GM23338 (cell line): ENCODE measurements at regions not wholly inside any gene's neighbourhood (a gene's known extent, or its start where the extent isn't known, plus 50 kb on each side); places are given as distances from the start of the nearest gene placed in this dataset.

Experiments
- ATAC-seq: fragments of 200-7000 bp; cut with Tn5 transposase; 3 replicates; pipeline ENCODE4 v1.9.1; 2020
- DNase-seq: peaks from one replicate; pipeline ENCODE4 v3.0.0-alpha.2; 2015; ENCODE audit warnings: low spot score
- H2AFZ ChIP-seq: fragments of 200-600 bp; sonication (generic); 2 replicates; pipeline ENCODE4 v1.8.0; 2016; ENCODE audit warnings: antibody characterized with exemption, mild to moderate bottlenecking, moderate library complexity
- H3F3A ChIP-seq: fragments of 200-600 bp; sonication (generic); replicated peaks from 2 replicates; pipeline ENCODE4 v1.8.0; 2017; ENCODE audit warnings: antibody characterized with exemption, mixed run types, low read depth
- H3K27ac ChIP-seq: fragments of 200-600 bp; sonication (generic); 2 replicates; pipeline ENCODE4 v1.6.1; 2016; ENCODE audit warnings: low read depth
- H3K27me3 ChIP-seq: fragments of 200-600 bp; sonication (generic); 2 replicates; pipeline ENCODE4 v1.8.0; 2016; ENCODE audit warnings: mild to moderate bottlenecking, mixed run types, moderate library complexity; ENCODE audit not compliant: insufficient read depth
- H3K36me3 ChIP-seq: fragments of 200-600 bp; sonication (generic); 2 replicates; pipeline ENCODE4 v1.8.0; 2016; ENCODE audit warnings: mild to moderate bottlenecking; ENCODE audit not compliant: insufficient read depth
- H3K4me1 ChIP-seq: fragments of 200-600 bp; sonication (generic); 2 replicates; pipeline ENCODE4 v1.8.0; 2016; ENCODE audit warnings: mild to moderate bottlenecking, moderate library complexity; ENCODE audit not compliant: insufficient read depth
- H3K4me2 ChIP-seq: fragments of 200-600 bp; sonication (generic); 2 replicates; pipeline ENCODE4 v1.7.1; 2017; ENCODE audit warnings: mixed run types
- H3K4me3 ChIP-seq: fragments of 200-600 bp; sonication (generic); 2 replicates; pipeline ENCODE4 v1.6.1; 2016; ENCODE audit warnings: mixed run types
- H3K79me2 ChIP-seq: fragments of 200-600 bp; sonication (generic); replicated peaks from 2 replicates; pipeline ENCODE4 v1.8.0; 2017; ENCODE audit warnings: mild to moderate bottlenecking; ENCODE audit not compliant: insufficient read depth
- H3K9me2 ChIP-seq: fragments of 200-600 bp; sonication (generic); 2 replicates; pipeline ENCODE4 v1.8.0; 2017; ENCODE audit not compliant: insufficient read depth
- H4K20me1 ChIP-seq: fragments of 200-600 bp; sonication (generic); replicated peaks from 2 replicates; pipeline ENCODE4 v1.8.0; 2017; ENCODE audit warnings: mild to moderate bottlenecking; ENCODE audit not compliant: insufficient read depth
- H3K27ac Mint-ChIP-seq: 2 replicates; pipeline ENCODE4 v1.8.0; 2020; ENCODE audit warnings: inconsistent platforms, mild to moderate bottlenecking, moderate library complexity, mixed read lengths
- H3K27me3 Mint-ChIP-seq: 3 replicates; pipeline ENCODE4 v1.8.0; 2022; ENCODE audit warnings: low read depth, mild to moderate bottlenecking, moderate library complexity, mixed read lengths, inconsistent platforms; ENCODE audit not compliant: insufficient read depth, poor library complexity
- H3K36me3 Mint-ChIP-seq: 3 replicates; pipeline ENCODE4 v1.8.0; 2021; ENCODE audit warnings: low read depth, mild to moderate bottlenecking, inconsistent platforms, moderate library complexity, mixed read lengths
- H3K4me1 Mint-ChIP-seq: 3 replicates; pipeline ENCODE4 v1.8.0; 2020; ENCODE audit warnings: mild to moderate bottlenecking, inconsistent platforms, mixed read lengths
- H3K4me3 Mint-ChIP-seq: 3 replicates; pipeline ENCODE4 v1.8.0; 2021; ENCODE audit warnings: moderate library complexity, mild to moderate bottlenecking, inconsistent platforms, mixed read lengths
- H3K9me3 Mint-ChIP-seq: 3 replicates; pipeline ENCODE4 v1.8.0; 2020; ENCODE audit warnings: moderate library complexity, mild to moderate bottlenecking, inconsistent platforms, mixed read lengths
- CREB1 ChIP-seq: fragments of 250-450 bp; sonication (Bioruptor Pico); IDR thresholded peaks from 2 replicates; pipeline ENCODE4 v1.5.0; 2020; ENCODE audit warnings: low read depth, mild to moderate bottlenecking, moderate library complexity
- CTCF ChIP-seq, 2 experiments: fragments of 200-600 bp in 1 of 2; sonication (generic) in 1 of 2; conservative IDR thresholded peaks; 2 replicates each; pipeline versions ENCODE4 v1.5.1 to v1.6.1; 2016 to 2017; ENCODE audit warnings: antibody characterized with exemption in 2 of 2, low read depth in 2 of 2, mild to moderate bottlenecking in 2 of 2, moderate library complexity in 1 of 2
- ETS1 ChIP-seq: IDR thresholded peaks from 2 replicates; pipeline ENCODE4 v1.6.1; 2016; ENCODE audit warnings: antibody characterized with exemption
- EZH2 ChIP-seq: fragments of 200-600 bp; sonication (generic); IDR thresholded peaks from one replicate; pipeline ENCODE4 v1.8.0; 2017; ENCODE audit warnings: antibody characterized with exemption, mild to moderate bottlenecking, low read depth; ENCODE audit not compliant: unreplicated experiment
- JUNB ChIP-seq: IDR thresholded peaks from one replicate; pipeline ENCODE4 v1.6.1; 2016; ENCODE audit warnings: antibody characterized with exemption; ENCODE audit not compliant: unreplicated experiment
- POLR2AphosphoS5 ChIP-seq: IDR thresholded peaks from 2 replicates; pipeline ENCODE4 v1.6.1; 2016; ENCODE audit warnings: antibody characterized with exemption, low read depth
- REST ChIP-seq: IDR thresholded peaks from one replicate; pipeline ENCODE4 v1.6.1; 2018; ENCODE audit warnings: antibody characterized with exemption; ENCODE audit not compliant: unreplicated experiment
- STAT1 ChIP-seq: IDR thresholded peaks from one replicate; pipeline ENCODE4 v1.6.1; 2016; ENCODE audit warnings: antibody characterized with exemption; ENCODE audit not compliant: unreplicated experiment
- ZNF114 ChIP-seq: fragments of 250-450 bp; sonication (Bioruptor Pico); IDR thresholded peaks from 2 replicates; pipeline ENCODE4 v1.5.0; 2020; ENCODE audit warnings: mild to moderate bottlenecking, moderate library complexity
- ZNF331 ChIP-seq: fragments of 250-450 bp; sonication (Bioruptor Pico); IDR thresholded peaks from 2 replicates; pipeline ENCODE4 v1.5.0; 2020; ENCODE audit warnings: low read depth, mild to moderate bottlenecking, moderate library complexity
- ZNF462 ChIP-seq: fragments of 250-450 bp; sonication (Bioruptor Pico); IDR thresholded peaks from 2 replicates; pipeline ENCODE4 v1.5.0; 2020; ENCODE audit warnings: mild to moderate bottlenecking, moderate library complexity

- H3K4me3 Mint-ChIP-seq: no peak overlapping the region
- DNase-seq: no peak
- H3K36me3 Mint-ChIP-seq: no peaks in the 10 kb centered on the region
- ATAC-seq: peak; percentile 71
- H2AFZ ChIP-seq: no peak overlapping the region
- H3K4me1 Mint-ChIP-seq: peaks cover 18% of the 10 kb centered on the region
- H3F3A ChIP-seq: no peaks in the 10 kb centered on the region
- peaks cover 3% of the 10 kb centered on the region; the same call in 1 of the 2 replicates for H3K9me2 ChIP-seq
- H3K4me3 ChIP-seq: no peak overlapping the region
- no peaks in the 10 kb centered on the region for H4K20me1 ChIP-seq
- TF ChIP-seq ZNF331 (CRISPR knock-in tag): no peak
- no peak for TF ChIP-seq JUNB
- no peak for TF ChIP-seq EZH2
- no peak for TF ChIP-seq ZNF114 (CRISPR knock-in tag)
- no peak for TF ChIP-seq ETS1
- no peak for TF ChIP-seq ZNF462 (CRISPR knock-in tag)
- TF ChIP-seq POLR2AphosphoS5: no peak
- no peak for TF ChIP-seq CTCF (conservative IDR thresholded peaks at IDR 0.05; ENCODE audit: low read depth in 2 of 2)
- TF ChIP-seq STAT1: no peak
- TF ChIP-seq REST: no peak
- TF ChIP-seq CREB1: no peak
- H3K9me3 Mint-ChIP-seq: no peaks in the 10 kb centered on the region
- no peaks in the 10 kb centered on the region for H3K79me2 ChIP-seq
- peaks cover 1% of the 10 kb centered on the region for H3K27me3 Mint-ChIP-seq
- H3K27me3 ChIP-seq: no peaks in the 10 kb centered on the region
- no peaks in the 10 kb centered on the region for H3K36me3 ChIP-seq
- H3K27ac Mint-ChIP-seq: no peak overlapping the region
- H3K4me2 ChIP-seq: no peak overlapping the region
- no peak overlapping the region for H3K27ac ChIP-seq
- H3K4me1 ChIP-seq: peaks cover 6% of the 10 kb centered on the region; the same call in 1 of the 2 replicates
Measured at GRCh38 chr6:98560418-98560817, 274.0 kb upstream of the POU3F2 start.
